Activated CD4-positive, alpha-beta T cell treated with anti-CD3 and anti-CD28 coated beads, Interleukin-2, Interleukin-6, amounts not matched to agents 100 ng/mL and 50 ng/mL, durations not matched to agents 16 hours and 8 hours (primary cell): ENCODE measurements at regions not wholly inside any gene's neighbourhood (a gene's known extent, or its start where the extent isn't known, plus 50 kb on each side); places are given as distances from the start of the nearest gene placed in this dataset.

Source experiments
- DNase-seq: peaks from one replicate; pipeline ENCODE4 v3.0.0-alpha.2; 2020

DNA sequence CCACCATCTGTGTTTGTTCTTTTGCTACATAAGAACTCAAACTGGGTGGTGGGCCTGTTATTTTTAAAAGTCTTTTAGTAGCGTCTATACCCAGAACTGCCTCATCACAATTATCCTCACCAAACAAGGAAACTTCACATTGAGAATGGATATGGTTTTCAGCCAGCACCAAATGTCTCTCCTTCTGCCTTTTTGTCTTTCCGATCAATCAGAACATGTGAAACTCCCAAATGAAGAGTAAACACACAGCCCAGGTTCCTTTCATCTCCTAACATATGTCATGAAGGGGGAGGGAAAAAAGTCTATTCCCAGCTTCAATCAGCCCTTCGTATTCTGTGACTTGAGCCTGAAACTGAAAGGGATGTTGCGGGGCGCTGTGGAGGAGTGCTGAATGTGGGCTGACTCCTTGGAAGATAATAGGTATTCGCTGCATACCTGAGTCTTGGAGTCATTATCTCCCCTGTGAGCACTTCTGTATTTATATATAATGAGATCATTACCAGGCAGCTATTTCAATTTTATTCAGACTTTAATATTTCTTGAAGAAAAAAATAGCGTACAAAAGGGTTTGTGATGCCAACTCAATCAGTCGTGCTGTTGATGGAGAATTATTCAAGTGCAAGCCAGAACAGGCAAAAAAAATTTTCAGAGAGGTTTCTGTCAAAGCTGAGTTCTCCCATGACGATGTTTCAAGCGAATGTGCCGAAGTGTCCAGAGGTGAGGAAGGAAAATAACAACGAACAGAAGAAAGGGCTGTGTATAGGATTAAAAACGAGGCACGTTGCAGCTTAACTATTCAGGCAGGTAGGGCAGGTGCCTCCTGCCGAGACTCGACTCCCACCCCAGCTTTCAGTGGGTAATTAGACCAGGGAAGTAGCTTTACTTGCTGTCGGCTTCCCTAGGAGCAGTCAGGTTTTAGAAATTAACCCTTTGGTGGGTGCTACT, 163.9 kb upstream of the NOCT start:
- no peak for DNase-seq

DNA sequence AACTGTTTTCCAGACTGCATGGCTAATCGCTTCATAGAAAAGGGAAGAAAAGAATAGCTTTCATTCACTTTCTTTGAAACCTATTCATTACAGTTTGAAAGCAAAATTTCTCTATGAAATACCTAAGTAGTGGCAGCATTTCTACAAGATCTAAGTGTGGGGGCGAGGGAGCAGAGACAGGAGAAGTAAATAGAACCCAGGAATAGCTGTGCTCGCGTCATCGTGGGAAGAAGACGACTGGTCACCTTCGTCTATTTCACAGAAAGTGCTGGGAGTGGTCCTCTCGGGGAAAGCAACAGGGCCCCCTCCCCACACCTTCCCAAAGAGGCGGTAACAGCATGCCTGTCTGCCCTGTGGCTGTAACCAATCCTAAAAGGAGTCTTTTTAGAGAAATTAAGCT, 169.9 kb upstream of the NOCT start:
- DNase-seq: no peak

DNA sequence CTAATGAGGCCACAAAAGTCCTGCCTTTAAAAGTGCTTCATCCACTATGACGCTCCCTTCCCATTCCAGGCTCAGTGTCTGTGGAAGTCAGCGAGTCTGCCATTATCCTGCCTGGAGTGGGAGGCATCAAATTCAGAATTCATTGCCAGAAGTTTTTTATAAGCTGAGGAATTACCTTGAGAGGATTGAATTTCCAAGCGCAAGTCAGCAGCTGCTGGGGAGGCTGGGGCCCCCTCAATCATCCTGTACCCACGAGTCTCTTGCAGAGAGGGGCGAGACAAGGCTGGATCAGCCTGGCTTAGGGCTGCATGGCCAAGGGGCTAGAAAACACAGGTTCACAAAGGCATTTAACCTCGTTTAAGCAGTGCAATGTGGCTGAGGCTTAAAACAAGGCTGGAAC, 170.5 kb upstream of the NOCT start:
- no peak for DNase-seq

DNA sequence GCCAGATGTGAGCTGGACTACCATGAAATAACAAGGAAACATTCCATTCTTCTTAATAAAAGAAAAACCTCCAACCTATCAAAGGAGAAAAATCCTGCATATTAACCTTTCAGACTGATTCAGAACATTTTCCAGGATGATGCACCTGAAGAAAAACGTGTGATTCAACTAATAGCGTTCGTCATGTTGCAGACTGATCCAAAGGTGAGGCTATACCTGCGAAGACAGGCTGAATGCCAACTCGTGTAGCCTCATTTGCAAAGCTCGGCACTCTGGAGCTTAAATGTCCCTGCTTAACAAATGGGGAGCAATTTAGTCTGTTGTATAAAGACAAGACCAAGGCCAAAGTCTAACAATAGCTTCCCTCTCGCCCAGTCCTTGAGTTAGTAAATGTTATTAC, 172.0 kb upstream of the NOCT start:
- DNase-seq: no peak

DNA sequence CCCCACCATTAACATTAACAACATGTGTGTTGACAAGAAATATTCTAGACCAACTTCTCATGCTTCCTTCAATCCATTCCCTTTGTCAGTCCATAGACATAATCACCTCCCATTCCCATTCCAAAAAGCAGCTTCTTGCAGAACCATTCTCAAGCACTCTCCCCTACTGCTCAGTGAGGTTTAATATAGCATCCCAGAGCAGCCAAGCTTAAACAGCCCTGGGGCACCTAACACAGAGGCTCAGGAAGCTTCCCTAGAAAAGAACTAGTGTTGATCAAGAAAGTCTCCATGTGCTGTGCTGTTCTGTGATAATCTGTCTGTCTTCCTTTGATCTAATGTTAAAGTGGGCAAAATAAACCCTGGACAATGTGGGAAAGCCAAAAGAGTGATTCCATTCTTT, 174.2 kb upstream of the NOCT start:
- no peak for DNase-seq

DNA sequence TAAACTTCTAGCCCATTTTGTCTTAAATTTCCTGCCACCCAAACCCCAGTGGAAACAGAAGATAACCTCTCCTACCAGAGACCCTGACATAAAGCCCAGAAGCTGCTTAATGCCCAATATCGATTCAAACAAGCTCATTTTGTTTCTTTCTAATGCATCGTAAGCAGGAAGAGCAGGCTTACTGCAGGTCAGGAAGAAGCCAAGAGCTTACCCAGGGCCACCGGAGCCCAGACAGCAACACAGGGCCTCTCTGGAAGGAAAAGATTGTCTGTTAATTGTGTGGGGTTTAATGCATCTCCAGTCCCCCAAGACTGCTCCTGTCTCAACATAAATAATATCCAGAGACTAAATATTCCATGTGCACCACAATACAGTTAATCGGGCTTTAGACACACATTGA, 177.3 kb upstream of the NOCT start:
- no peak for DNase-seq

DNA sequence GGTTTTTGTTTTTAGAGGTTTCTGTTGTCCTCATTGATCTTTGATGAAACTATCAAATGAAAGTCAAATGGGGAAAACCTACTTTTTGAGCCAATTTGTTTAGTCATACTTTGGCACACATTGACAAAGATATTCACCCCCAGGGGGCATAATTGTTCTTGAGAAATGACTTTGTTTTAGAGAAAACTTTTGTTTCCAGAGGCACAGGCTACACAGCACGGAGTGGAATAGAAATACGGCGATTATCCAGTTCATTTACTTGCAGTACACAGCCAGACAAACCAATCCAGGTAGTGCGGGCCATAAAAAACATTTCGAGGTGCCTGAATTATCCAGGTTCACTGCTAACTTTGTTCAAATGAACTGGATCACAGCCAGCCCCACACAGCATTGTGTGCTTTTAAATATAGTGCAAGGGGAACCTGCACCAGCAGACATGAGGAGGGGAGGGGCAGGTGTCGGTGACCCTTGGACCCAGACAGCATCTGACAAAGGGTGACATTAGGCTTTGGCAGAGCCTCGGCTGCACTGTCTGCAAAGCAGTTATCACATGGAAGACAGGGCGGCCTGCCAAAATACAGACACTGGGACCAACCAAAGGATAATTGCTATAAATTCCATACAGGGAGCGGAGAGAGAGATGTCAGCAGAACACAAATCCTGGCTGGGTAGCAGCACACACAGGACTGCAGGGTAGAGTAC, 179.6 kb upstream of the NOCT start:
- peak; percentile 3 for DNase-seq

DNA sequence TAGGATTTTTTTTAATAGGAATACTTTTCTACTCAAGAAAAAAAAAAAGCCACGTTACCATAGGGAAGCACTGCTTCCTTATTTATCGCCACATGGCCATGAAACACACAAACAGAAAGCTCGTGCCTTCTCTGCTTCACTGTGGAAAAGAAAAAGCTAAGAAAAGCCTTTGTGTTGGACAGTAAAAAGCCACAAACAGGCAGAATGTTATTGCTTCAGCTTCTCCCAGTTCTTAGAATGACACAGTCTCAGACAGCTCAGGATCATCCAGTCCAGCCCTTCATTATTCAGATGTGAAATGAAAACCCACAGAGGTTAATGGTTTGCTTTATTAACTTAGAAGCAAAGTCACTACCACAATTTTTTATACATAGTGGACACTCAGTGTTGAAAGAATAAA, 181.6 kb upstream of the NOCT start:
- DNase-seq: no peak

DNA sequence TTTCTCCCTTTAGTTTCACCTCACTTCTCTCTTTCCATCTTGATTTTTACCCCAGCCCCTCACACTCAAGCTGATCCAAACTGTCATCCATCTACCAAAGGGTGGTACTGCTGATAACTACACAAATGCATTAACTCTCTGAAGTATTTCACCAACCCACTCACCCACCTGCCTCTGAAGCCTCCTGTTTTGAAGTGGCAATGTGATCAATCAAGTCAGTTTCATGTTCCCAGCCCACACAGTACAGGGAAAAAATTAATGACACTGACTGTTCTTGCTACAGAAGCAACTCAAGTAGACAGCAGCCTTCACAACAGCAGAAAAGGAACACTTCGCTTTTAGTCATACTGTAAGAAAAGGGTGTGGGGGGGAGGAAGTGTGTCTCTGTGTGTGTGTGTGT, 183.0 kb upstream of the NOCT start:
- DNase-seq: no peak

DNA sequence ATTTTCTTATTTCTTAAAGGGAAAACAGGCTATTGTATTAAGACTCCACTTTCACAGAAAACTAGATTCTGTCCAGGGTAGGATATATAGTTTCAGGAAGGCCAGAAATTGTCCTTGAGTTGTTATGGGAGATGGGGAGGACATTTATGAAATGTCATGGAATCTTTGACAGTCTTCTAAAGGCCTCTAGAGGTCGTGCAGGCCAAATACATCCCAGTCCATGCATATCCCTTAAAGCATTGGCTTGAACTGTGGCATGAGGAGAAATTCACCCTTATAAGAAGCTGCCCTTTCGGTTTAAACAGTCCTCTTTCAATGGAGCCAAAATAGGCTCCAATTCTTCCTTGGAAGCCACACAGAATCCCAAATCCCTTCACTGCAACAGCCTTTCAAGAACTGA, 183.6 kb upstream of the NOCT start:
- no peak for DNase-seq

DNA sequence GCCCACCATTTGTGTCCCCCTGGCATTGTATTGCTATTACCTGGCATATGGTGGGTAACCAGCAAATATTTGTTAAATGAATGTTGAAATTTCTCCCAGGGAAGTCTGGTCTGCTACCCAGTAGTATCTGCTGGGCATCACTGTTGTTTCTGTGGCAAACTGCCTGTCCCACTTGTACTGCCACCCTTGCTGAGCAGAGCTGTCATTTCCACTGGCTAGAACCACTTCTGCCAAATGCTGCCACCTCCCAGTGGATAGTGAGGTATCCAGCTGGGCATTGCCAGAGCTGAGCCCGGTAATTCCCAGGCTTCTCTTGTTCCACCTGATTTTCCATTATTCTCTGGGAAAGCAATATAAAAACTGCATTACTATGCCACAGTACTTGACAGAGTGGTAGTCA, 186.7 kb upstream of the NOCT start:
- DNase-seq: no peak

DNA sequence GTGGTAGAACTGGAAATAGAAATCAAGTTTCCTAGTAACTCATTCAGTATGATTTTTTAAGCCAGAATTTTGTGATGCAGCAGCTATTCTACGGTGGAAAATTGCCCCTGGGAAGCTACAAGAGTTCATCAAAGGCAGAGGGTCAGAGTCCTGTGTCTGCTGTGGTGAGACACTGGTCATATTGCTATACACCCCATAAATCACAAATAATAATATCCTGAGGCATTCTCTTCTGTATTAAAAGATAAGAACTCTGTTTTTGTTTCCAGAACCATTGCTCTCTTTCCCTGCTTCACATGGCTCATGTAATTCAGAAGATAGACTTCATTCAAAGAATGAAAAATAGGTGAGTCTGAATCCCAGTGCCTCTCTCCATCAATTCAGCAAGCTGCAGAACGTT, 188.8 kb upstream of the NOCT start:
- no peak for DNase-seq

DNA sequence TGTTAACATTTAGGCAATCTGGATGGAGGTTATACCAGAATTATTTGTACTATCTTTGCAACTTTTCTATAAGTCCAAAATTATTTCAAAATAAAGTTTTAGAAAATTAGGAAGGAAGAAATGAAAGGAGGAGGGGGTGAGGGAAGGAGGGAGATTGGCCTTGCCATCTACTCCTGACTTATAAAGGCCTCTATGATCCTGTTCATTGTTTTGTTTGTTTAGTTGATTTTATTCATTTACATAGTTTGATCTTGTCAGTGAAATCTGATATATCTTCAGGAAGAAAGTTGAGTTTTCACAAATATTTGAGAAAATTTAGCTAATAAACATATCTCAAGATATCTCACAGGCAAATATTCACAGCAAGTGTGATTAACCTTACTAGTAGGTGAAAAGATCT, 189.3 kb upstream of the NOCT start:
- DNase-seq: no peak

DNA sequence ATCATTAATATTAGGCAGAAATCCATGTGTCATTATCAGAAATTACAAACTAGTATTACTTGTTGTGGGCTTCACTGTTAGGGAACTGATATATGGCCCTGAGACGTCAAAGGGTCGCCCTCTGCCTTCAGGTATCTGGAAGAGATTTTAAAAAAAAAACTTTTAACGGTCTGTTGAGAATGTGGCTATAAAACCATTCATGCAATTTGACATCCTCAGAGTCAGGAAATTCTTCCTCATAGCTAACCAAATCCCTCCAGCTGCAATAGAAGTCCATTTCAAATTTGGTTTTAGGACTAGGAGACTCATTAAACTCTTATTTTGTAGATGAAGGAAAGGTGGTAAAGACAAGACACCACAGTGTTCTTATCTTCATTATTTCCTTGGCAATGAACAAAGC, 194.2 kb upstream of the NOCT start:
- no peak for DNase-seq

DNA sequence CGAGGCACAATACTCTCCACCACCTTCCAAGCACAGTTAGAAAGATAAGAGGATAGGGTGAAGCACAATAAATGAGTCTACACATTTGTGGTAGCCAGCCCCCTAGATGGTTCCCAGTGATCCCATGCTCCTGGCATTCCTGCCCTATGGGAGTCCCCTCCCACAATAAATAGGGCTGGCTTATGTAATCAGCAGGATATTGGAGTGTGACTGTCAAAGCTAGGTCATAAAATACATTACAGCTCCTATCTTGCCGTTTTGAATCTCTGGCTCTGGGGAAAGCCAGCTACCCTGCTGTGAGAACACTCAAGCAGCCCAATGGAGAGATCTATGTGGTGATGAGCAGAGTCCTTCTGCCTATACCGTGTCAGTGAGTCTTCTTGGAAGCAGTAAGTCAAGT, 198.7 kb upstream of the NOCT start:
- DNase-seq: no peak

DNA sequence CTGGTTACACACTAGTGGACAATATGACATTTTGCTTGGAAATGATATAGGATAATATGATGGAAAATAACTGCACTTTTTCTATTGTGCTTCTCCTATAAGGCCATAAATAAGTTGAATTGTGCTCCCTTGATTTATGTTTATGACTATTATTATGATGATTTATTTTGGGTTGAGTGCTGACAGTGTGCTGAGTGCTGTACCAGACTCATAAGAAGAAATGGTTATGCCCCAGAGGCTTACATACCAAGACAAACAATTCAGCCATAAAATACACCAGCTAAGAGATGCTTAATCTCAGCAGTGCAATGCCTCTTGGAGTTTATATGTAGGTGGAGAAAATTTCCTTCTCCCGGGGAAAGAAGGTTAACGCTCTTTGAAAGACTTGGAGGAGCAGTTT, 199.8 kb upstream of the NOCT start:
- no peak for DNase-seq

DNA sequence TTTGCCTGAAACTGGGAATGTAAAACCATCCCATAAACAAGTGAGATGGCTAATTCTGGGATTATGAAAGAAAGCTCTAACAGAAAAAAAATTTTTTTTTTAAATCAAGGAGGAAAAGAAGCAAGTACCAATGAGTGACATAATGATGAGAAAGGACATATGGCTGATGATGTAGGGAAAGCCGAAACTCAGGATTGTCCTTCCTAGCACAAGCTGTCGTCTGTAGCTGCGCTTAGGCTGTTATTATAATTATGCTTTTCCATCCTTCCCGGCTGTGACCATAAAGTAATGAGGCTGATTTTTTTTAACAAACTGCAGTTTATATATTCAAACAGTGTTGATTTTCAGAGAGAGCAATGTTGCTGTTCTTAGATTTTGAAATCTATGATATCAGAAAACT, 209.8 kb upstream of the NOCT start:
- DNase-seq: no peak

DNA sequence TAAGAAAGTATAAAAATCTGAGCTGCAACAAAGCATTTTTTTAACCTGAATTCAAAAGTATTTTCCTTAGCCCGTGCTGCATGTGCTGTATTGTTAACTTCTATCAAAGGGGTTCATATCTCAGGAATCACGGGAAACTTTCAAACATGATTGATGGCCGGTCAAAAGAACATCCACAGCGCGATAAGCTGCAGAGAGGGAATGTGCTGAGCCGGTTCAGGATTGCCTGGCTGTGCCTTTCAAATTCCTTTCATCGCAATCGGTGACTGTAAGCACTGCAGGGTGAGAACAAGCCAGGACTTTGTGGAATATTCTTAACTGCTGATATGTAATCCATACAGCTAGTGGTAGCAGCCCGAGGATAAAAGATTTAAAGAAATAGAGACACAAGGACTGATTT, 210.9 kb upstream of the NOCT start:
- no peak for DNase-seq

DNA sequence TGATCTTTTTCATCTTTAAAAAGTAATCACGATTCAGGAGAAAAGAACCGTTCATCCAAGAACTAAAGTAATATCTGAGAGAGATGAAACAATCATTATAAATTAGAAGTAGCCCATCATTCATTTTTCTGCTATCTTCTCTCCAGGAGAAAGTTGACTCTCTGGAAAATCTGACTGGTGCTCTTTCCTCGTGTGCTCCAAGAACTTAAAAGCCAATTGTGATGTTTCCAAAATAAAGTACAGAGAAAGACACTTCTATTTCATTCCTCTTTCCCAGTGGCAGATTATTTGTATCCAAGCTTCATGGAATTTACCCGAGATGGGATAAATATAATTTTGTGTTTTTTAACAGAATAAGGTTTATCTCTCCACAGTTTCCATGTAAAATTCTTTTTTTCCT, 212.5 kb upstream of the NOCT start:
- DNase-seq: no peak

DNA sequence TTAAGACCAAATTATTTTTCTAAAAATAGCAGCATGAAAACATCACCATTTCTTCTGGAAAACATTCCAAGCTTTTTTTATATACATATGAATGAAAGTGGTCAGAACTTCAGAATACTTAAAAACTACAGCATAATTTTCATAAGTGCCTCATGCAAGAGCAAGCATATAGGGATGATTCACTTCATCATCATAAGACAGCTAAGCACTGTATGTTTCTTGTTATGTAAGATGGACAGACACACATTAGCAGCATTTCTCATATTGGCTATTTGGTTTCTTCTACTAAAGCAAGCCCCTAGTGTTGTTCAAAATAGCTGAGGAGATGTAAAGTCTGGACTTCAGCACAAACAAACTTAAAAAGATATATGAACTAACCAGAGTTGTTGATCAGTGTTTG, 213.1 kb upstream of the NOCT start:
- no peak for DNase-seq

DNA sequence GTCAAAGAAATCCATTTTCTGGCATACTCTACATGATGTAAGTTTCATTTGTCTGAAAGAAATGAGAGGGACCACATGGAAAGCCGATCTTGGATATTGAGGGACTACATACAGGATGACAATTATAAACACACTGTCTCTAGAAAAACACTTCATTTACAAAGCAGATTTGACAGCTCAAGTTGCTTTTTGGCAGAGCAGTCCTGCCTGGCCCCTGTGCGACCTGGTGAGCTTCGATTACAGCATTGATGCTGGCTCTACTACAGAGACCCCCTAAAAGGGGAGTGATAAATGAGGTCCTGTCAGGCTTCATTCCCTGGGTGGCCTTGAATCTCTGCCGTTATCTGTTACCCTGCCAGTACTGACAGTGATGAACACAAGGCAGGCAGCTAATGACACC, 215.2 kb upstream of the NOCT start:
- no peak for DNase-seq

DNA sequence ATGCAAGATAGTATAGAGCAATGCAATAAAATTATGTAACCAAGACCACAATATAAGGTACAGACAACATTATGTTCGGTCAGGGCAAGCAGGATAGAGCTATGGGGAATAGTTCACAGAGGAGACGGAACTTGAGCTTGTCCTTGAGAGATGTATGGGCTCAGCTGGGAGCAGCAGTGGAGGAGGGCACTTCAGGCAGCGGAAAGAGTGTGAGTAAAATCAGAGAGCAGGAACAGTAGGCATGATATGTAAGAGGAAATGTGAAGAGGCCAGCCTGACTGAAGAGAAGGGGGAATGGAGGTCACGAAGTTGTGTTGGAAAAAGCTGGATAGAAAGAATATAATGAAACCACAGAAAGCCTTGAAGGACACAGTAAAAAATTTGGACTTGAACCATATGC, 217.2 kb upstream of the NOCT start:
- DNase-seq: no peak

DNA sequence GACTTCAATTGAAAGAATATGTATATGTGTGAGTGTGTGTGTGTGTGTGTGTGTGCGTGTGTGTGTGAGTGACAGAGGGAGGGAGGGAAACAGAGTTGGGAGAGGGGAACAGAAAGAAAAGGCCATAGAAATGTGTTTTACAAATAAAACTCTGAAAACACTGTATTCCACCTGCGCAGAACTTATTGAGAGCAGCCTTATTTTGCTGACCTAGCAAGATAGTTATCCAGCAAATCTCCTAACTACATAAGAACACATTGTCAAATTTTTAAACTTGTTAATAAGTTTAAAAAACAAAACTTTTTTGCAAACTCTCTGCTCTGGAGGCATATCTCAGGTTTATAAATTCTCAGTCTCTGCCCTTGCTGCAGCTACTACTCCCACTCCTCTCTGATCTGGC, 217.9 kb upstream of the NOCT start:
- DNase-seq: no peak

DNA sequence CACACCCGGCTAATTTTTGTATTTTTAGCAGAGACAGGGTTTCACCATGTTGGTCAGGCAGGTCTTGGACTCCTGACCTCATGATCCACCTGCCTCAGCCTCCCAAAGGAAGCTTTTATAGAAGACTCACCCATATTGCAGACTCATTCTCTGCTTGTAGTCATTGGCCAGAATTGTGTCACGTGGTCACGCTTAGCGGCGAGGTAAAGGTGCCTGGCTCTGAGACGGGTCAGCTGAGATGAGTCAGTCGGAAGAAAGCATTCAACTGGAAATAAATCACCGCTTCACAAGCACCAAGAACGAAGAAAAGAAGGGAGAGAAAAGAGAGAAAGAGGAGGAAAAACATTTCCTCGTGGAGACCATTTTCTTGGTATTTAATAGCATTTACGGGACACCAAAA, 218.8 kb upstream of the NOCT start:
- no peak for DNase-seq
